Gastroesophageal sphincter (tissue), 4 donors: ENCODE measurements at regions not wholly inside any gene's neighbourhood (a gene's known extent, or its start where the extent isn't known, plus 50 kb on each side); places are given as distances from the start of the nearest gene placed in this dataset.
A peak's percentile ranks its signal among the peaks of the same experiment; 100 is the strongest.

Experiments used
- ATAC-seq: fragments of 150-250 bp; one replicate; pipeline ENCODE4 v1.9.1; 2016; ENCODE audit warnings: mild to moderate bottlenecking, moderate library complexity
- H3K27ac ChIP-seq, 4 donors: fragments of 200-600 bp; sonication (generic) in 3 of 4; 1 replicate in 3 of 4; 2 replicates in 1 of 4; pipeline ENCODE4 v1.5.1; 2016 to 2019
- H3K27me3 ChIP-seq: fragments of 200-600 bp; sonication (generic); one replicate; pipeline ENCODE4 v1.5.1; 2019
- H3K36me3 ChIP-seq, 2 donors: fragments of 200-600 bp; sonication (generic); one replicate each; pipeline ENCODE4 v1.5.1; 2019; ENCODE audit warnings: control low read depth in 1 of 2
- H3K4me1 ChIP-seq, 3 donors: fragments of 200-600 bp; sonication (generic); 1 replicate in 2 of 3; 2 replicates in 1 of 3; pipeline ENCODE4 v1.5.1; 2016 to 2019; ENCODE audit warnings: control low read depth in 2 of 3
- H3K4me3 ChIP-seq, 2 donors: fragments of 200-600 bp; sonication (generic); one replicate each; pipeline ENCODE4 v1.5.1; 2019; ENCODE audit warnings: mild to moderate bottlenecking in 1 of 2, moderate library complexity in 1 of 2
- H3K9me3 ChIP-seq, 3 donors: fragments of 200-600 bp; sonication (generic); one replicate each; pipeline ENCODE4 v1.5.1; 2017 to 2019; ENCODE audit warnings: control low read depth in 2 of 3
- EP300 ChIP-seq: sonication (generic); formaldehyde crosslinking; IDR thresholded peaks from one replicate; pipeline ENCODE4 v1.6.1; 2017; ENCODE audit warnings: antibody characterized with exemption, mild to moderate bottlenecking
- POLR2A ChIP-seq, 2 donors: fragments of 450-650 bp; IDR thresholded peaks; one replicate each; pipeline ENCODE4 v1.6.1; 2017; ENCODE audit warnings: antibody characterized with exemption in 2 of 2, mild to moderate bottlenecking in 2 of 2, moderate library complexity in 1 of 2
- POLR2AphosphoS5 ChIP-seq: sonication (generic); formaldehyde crosslinking; IDR thresholded peaks from one replicate; pipeline ENCODE4 v1.6.1; 2017; ENCODE audit warnings: antibody characterized with exemption
- WGBS, 2 donors: methylation state at CpG; one replicate each; pipeline ENCODE4 v1.1.5; 2018; ENCODE audit warnings: low coverage in 1 of 2; 5-methylcytosine and 5-hydroxymethylcytosine counted together
- TF ChIP-seq, protein P1 (sequence below), 4 experiments: fragments of 200-600 bp in 2 of 4; fragments of 450-650 bp in 2 of 4; sonication (generic) in 1 of 4; IDR thresholded peaks; one replicate each; pipeline ENCODE4 v1.5.1; 2017 to 2019; ENCODE audit warnings: antibody characterized with exemption in 4 of 4, mild to moderate bottlenecking in 2 of 4, moderate library complexity in 2 of 4

DNA sequence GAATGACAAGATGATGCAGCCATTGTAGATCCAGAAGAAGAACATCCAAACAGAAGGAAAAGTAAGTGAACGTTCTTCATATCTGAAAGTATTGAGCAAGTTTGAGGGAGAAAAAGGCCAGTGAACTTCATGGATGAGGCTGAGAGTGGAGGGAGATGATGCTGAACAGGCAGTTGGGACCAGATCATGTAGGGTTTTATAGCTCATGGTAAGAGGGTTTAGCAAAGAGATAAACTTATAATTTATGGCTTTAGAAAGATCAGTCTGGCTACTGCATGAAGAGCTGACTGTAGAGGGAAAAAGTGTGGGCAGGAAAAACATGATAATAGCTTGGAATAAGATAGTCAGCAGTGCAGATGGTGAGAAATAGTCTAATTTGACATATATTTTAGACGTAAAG, 192.6 kb upstream of the LPP start:
- TF ChIP-seq POLR2AphosphoS5 (no peak), EP300 (no peak), POLR2A (IDR thresholded peaks at IDR 0.05) (no peak)
- TF ChIP-seq, protein P1, sequence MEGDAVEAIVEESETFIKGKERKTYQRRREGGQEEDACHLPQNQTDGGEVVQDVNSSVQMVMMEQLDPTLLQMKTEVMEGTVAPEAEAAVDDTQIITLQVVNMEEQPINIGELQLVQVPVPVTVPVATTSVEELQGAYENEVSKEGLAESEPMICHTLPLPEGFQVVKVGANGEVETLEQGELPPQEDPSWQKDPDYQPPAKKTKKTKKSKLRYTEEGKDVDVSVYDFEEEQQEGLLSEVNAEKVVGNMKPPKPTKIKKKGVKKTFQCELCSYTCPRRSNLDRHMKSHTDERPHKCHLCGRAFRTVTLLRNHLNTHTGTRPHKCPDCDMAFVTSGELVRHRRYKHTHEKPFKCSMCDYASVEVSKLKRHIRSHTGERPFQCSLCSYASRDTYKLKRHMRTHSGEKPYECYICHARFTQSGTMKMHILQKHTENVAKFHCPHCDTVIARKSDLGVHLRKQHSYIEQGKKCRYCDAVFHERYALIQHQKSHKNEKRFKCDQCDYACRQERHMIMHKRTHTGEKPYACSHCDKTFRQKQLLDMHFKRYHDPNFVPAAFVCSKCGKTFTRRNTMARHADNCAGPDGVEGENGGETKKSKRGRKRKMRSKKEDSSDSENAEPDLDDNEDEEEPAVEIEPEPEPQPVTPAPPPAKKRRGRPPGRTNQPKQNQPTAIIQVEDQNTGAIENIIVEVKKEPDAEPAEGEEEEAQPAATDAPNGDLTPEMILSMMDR (IDR thresholded peaks at IDR 0.05), result no peak
- H3K27me3 ChIP-seq, result no peaks in the 10 kb centered on the region
- no peak overlapping the region for H3K27ac ChIP-seq
- no peaks in the 10 kb centered on the region for H3K9me3 ChIP-seq
- no peak overlapping the region for H3K4me3 ChIP-seq
- no peaks in the 10 kb centered on the region for H3K36me3 ChIP-seq
- peaks cover 0 to 10% (median 5%) of the 10 kb centered on the region in 3 donors for H3K4me1 ChIP-seq
- WGBS, 2 donors, result 87 to 96% methylated on average over 2 of the region's 2 CpGs
- no peak for ATAC-seq

DNA sequence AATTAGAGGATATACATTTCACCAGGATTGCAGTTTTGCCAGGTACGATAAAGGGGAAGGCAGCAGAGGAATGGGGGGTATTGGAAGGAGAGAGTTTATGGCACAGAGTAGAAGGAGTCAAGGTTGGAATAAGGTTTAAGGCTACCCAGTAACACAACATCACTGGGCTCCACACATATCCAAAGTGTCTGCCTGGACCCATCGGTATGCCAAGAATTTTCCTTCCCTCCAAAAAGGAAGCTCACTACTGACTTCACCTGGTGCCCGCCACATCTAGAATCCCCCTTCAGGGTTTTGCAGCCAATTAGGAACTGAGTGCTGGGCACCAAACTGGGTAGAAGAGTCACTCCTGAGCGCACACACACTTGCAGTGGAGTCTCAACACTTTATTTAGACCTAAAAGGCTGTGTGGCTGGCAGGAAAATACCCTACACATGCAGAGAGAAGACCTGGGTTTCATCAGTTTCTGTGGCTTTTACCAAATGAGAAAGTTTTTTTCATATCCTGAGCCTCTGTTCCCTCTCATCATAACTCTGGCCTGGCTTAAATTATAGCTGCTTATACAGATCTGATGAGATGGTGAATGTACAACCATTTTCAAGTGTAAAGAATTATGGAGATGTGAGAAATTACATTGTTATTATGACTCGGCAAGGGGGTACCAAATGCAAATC, 190.8 kb upstream of the LPP start:
- WGBS, 2 donors, result 86 to 93% methylated on average over 3 to 5 of the region's 5 CpGs
- Histone ChIP-seq H3K4me3 (no peak overlapping the region), H3K36me3 (no peaks in the 10 kb centered on the region), H3K4me1 (peaks cover 0 to 16% (median 5%) of the 10 kb centered on the region in 3 donors), H3K9me3 (no peaks in the 10 kb centered on the region), H3K27ac (peak overlapping the region in 1 of 4 donors; percentile 1), H3K27me3 (no peaks in the 10 kb centered on the region)
- no peak for ATAC-seq
- TF ChIP-seq POLR2AphosphoS5 (no peak), EP300 (no peak), POLR2A (IDR thresholded peaks at IDR 0.05) (no peak)
- TF ChIP-seq, protein P1 (IDR thresholded peaks at IDR 0.05), result no peak

DNA sequence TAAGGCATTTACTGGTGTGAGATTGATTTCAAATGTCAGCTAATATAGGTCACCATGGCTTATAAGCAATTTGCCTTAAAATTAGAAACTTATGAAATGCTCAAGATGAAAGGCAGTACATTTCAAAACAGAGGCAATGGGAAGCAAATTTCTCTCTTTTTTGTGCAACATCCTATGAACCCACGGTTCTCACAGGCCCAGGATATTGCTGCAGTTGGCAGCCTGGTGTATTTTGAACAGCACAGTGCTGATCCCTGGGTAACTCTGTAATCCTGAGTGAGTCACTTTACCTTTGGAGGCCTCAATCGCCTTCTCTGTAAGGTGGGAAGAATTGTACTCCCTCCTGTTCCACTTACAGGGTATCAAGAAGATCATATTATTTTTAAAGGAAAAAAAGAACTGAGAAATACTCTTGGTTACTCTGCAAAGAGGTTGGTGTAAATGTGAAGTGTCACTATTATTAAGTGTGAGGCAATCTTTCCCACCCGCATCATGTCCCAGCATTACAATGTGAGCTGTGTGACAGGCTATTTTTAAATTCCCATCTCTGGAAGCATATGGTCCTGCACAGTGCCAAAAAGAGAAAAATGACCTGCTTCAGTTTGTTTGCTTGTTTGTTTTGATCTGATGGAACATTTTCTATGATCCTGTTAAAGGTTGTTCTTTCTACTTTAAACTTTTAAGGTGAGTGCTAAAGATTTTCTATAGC, 190.1 kb upstream of the LPP start:
- Histone ChIP-seq H3K4me3 (no peak overlapping the region), H3K36me3 (no peaks in the 10 kb centered on the region), H3K9me3 (no peaks in the 10 kb centered on the region), H3K27me3 (no peaks in the 10 kb centered on the region), H3K4me1 (peaks cover 0 to 16% (median 5%) of the 10 kb centered on the region in 3 donors), H3K27ac (peak overlapping the region in 1 of 4 donors; percentile 1)
- ATAC-seq, result peak; percentile 74
- WGBS, 2 donors, result 46 to 57% methylated on average over 3 of the region's 3 CpGs
- TF ChIP-seq POLR2AphosphoS5 (no peak), EP300 (no peak), POLR2A (IDR thresholded peaks at IDR 0.05) (no peak)
- TF ChIP-seq, protein P1 (IDR thresholded peaks at IDR 0.05), result no peak

DNA sequence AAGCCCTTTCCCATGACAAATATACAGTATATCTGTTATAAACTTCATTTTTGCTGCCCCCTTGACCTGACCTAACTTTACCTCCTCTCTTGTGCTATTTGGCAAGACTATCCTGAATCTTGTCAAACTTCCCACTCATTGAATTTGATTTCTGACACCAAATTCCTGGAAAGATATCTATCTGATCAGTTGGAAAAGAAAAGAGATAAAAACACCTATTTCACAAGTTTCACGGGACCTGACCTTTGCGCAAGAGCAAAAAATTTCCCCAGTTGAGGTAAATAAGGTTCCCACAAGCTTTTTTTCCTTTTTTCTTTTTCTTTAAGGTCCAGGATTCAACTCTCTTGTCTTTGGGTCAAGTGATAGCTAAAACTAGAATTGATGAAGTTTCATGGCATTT, 189.2 kb upstream of the LPP start:
- no peaks in the 10 kb centered on the region for H3K36me3 ChIP-seq

More for the DNA sequence above, 189.2 kb upstream of the LPP start:
- WGBS, 2 donors, result 90 to 100% methylated on average over 2 of the region's 2 CpGs
- no peak overlapping the region for H3K4me3 ChIP-seq
- H3K9me3 ChIP-seq, result no peaks in the 10 kb centered on the region
- no peak for TF ChIP-seq POLR2AphosphoS5
- no peak for TF ChIP-seq POLR2A (IDR thresholded peaks at IDR 0.05)
- no peak for TF ChIP-seq EP300
- TF ChIP-seq, protein P1 (IDR thresholded peaks at IDR 0.05), result no peak
- ATAC-seq, result no peak
- H3K27ac ChIP-seq, result no peak overlapping the region
- no peaks in the 10 kb centered on the region for H3K27me3 ChIP-seq
- peaks cover 0 to 16% (median 5%) of the 10 kb centered on the region in 3 donors for H3K4me1 ChIP-seq
